ENCODE measurements at regions not wholly inside any gene's neighbourhood (a gene's known extent, or its start where the extent isn't known, plus 50 kb on each side); places are given as distances from the start of the nearest gene placed in this dataset.

- TF ChIP-seq, protein P1, sequence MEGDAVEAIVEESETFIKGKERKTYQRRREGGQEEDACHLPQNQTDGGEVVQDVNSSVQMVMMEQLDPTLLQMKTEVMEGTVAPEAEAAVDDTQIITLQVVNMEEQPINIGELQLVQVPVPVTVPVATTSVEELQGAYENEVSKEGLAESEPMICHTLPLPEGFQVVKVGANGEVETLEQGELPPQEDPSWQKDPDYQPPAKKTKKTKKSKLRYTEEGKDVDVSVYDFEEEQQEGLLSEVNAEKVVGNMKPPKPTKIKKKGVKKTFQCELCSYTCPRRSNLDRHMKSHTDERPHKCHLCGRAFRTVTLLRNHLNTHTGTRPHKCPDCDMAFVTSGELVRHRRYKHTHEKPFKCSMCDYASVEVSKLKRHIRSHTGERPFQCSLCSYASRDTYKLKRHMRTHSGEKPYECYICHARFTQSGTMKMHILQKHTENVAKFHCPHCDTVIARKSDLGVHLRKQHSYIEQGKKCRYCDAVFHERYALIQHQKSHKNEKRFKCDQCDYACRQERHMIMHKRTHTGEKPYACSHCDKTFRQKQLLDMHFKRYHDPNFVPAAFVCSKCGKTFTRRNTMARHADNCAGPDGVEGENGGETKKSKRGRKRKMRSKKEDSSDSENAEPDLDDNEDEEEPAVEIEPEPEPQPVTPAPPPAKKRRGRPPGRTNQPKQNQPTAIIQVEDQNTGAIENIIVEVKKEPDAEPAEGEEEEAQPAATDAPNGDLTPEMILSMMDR (IDR thresholded peaks at IDR 0.05) = no peak
- TF ChIP-seq EP300 (IDR thresholded peaks at IDR 0.05; ENCODE audit: borderline replicate concordance in 1 of 2, low read depth in 1 of 2, low read length in 1 of 2) (no peak), FOXM1 (IDR thresholded peaks at IDR 0.05; ENCODE audit: low read depth) (no peak), SMC3 (IDR thresholded peaks at IDR 0.05; ENCODE audit: low read depth, low read length) (no peak), SIN3A (IDR thresholded peaks at IDR 0.05; ENCODE audit: borderline replicate concordance, low read depth, low read length) (no peak), RAD21 (IDR thresholded peaks at IDR 0.05; ENCODE audit: low read length) (no peak)
- TF ChIP-seq, protein P2, sequence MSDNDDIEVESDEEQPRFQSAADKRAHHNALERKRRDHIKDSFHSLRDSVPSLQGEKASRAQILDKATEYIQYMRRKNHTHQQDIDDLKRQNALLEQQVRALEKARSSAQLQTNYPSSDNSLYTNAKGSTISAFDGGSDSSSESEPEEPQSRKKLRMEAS (IDR thresholded peaks at IDR 0.05; ENCODE audit: low read depth) = no peak
Observed at GRCh38 chr2:183780072-183780471, 655.8 kb downstream of the NUP35 start.

Measured in SK-N-SH (cell line).